Nephron progenitor cell (in vitro differentiated cells): ENCODE measurements at regions not wholly inside any gene's neighbourhood (a gene's known extent, or its start where the extent isn't known, plus 50 kb on each side); places are given as distances from the start of the nearest gene placed in this dataset.

Experiments used
- DNase-seq: peaks from one replicate; pipeline ENCODE4 v3.0.0; 2021
- H3K27ac Mint-ChIP-seq: 2 replicates; pipeline ENCODE4 v1.8.0; 2021; ENCODE audit warnings: mild to moderate bottlenecking, moderate library complexity, mixed read lengths
- H3K27me3 Mint-ChIP-seq: 2 replicates; pipeline ENCODE4 v1.8.0; 2021; ENCODE audit warnings: mild to moderate bottlenecking, low read depth, mixed read lengths; ENCODE audit not compliant: poor library complexity
- H3K36me3 Mint-ChIP-seq: 2 replicates; pipeline ENCODE4 v1.8.0; 2021; ENCODE audit warnings: low read depth, mixed read lengths
- H3K4me1 Mint-ChIP-seq: 2 replicates; pipeline ENCODE4 v1.8.0; 2021; ENCODE audit warnings: mixed read lengths
- H3K4me3 Mint-ChIP-seq: 2 replicates; pipeline ENCODE4 v1.8.0; 2021; ENCODE audit warnings: mild to moderate bottlenecking, moderate library complexity, mixed read lengths
- H3K9me3 Mint-ChIP-seq: 2 replicates; pipeline ENCODE4 v1.8.0; 2021; ENCODE audit warnings: mild to moderate bottlenecking, moderate library complexity, mixed read lengths
- TF ChIP-seq, protein P1 (sequence below): fragments of 200-600 bp; sonication (generic); IDR thresholded peaks from 2 replicates; pipeline ENCODE4 v1.5.0; 2021; ENCODE audit warnings: antibody characterized with exemption

DNA sequence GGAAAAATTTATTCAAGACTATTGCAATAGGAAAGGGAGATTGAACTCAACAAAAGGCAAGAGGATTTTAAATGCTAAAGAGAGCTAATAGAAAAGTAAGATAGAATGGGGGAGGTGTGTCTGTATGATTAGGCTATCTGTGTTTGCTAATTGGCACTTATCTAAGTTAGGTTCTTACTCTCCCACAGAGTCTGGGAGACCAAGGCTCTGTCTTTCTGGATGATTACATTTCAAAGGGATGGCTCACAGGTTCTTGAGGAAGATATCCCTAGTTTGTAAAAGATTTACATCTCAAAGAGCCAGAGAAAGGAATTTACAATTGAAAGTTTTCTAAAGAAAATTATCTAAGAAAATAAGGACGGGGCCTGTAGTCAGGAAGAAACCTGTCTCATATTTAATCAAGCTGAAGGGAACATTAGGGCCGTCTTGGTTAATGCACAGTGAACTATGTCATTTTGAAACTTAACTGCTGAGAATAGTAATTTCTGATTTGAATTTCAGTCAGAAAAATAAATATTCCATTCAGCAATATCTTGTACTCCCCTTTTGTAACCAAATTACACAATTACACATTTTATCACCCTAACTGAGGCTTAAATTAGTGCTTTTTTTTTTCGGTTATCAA, 75.8 kb downstream of the MAGEB10 start:
- H3K27me3 Mint-ChIP-seq = peaks cover 8% of the 10 kb centered on the region
- H3K27ac Mint-ChIP-seq = no peak overlapping the region
- no peaks in the 10 kb centered on the region for H3K36me3 Mint-ChIP-seq
- DNase-seq = no peak
- H3K4me3 Mint-ChIP-seq = no peak overlapping the region
- H3K4me1 Mint-ChIP-seq = no peaks in the 10 kb centered on the region
- peaks cover 19% of the 10 kb centered on the region for H3K9me3 Mint-ChIP-seq
- TF ChIP-seq, protein P1, sequence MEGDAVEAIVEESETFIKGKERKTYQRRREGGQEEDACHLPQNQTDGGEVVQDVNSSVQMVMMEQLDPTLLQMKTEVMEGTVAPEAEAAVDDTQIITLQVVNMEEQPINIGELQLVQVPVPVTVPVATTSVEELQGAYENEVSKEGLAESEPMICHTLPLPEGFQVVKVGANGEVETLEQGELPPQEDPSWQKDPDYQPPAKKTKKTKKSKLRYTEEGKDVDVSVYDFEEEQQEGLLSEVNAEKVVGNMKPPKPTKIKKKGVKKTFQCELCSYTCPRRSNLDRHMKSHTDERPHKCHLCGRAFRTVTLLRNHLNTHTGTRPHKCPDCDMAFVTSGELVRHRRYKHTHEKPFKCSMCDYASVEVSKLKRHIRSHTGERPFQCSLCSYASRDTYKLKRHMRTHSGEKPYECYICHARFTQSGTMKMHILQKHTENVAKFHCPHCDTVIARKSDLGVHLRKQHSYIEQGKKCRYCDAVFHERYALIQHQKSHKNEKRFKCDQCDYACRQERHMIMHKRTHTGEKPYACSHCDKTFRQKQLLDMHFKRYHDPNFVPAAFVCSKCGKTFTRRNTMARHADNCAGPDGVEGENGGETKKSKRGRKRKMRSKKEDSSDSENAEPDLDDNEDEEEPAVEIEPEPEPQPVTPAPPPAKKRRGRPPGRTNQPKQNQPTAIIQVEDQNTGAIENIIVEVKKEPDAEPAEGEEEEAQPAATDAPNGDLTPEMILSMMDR = no peak

DNA sequence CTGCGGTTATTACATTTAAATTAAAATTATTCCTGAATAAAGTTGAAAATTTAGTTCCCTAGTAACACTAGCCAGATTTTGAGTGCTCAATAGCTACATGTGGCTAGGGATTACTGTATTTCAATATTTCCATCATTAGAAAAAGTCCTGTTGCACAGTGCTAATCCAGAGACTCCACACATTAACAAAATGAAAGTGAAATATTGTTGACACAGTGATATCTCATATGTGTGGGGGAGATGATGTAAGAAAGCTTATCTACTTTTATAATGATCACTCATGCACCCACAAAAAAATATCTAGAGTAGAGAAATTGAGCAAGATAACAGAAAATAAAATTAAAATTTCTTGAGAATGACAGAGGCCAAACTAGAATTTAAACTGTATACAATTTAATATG, 74.9 kb downstream of the MAGEB10 start:
- Mint-ChIP-seq H3K27me3 (peaks cover 11% of the 10 kb centered on the region), H3K9me3 (peaks cover 12% of the 10 kb centered on the region), H3K36me3 (no peaks in the 10 kb centered on the region), H3K4me3 (no peak overlapping the region), H3K4me1 (no peaks in the 10 kb centered on the region), H3K27ac (no peak overlapping the region)
- TF ChIP-seq, protein P1 = no peak
- DNase-seq = no peak

- Mint-ChIP-seq H3K27me3 (peaks cover 7% of the 10 kb centered on the region), H3K4me1 (no peaks in the 10 kb centered on the region), H3K4me3 (no peak overlapping the region), H3K36me3 (no peaks in the 10 kb centered on the region), H3K9me3 (peaks cover 9% of the 10 kb centered on the region), H3K27ac (no peak overlapping the region)
- DNase-seq = no peak
- TF ChIP-seq, protein P1 = no peak
Measured at GRCh38 chrX:27878862-27879261, 71.1 kb downstream of the MAGEB10 start.
